Prostate gland (tissue), 2 donors: ENCODE measurements at regions not wholly inside any gene's neighbourhood (a gene's known extent, or its start where the extent isn't known, plus 50 kb on each side); places are given as distances from the start of the nearest gene placed in this dataset.

ENCODE experiments used
- POLR2A ChIP-seq: fragments of 450-650 bp; IDR thresholded peaks from one replicate; pipeline ENCODE4 v1.6.1; 2016; ENCODE audit warnings: antibody characterized with exemption, mild to moderate bottlenecking
- POLR2AphosphoS5 ChIP-seq: sonication (generic); formaldehyde crosslinking; IDR thresholded peaks from one replicate; pipeline ENCODE4 v1.6.1; 2017; ENCODE audit warnings: antibody characterized with exemption
- TF ChIP-seq, protein P1 (sequence below), 4 experiments: fragments of 200-600 bp in 2 of 4; fragments of 450-650 bp in 2 of 4; sonication (generic) in 2 of 4; IDR thresholded peaks; 1 replicate in 3 of 4; 2 replicates in 1 of 4; pipeline ENCODE4 v1.5.1; 2016 to 2019; ENCODE audit warnings: antibody characterized with exemption in 4 of 4, mild to moderate bottlenecking in 2 of 4, moderate library complexity in 2 of 4

DNA sequence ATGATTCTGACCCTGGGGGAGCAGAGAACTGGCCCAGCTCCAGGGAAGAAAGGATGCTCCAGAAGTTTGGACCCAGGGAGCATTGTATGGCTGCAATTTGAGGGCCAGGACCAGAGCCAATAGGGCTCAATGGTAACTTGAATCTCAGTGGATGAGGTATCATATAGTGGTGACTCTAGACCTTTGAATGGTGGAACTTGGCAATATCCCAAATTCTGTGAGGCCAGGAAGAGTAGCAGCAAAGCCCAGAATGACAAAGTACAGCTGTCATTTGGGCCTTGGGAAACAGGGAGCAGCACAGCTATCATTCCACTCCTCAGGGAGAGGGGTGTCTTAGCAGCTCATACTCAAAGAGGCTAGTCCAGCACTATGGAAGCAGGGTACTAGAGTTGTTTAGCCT lies 332.9 kb upstream of the RBMS1 start:
- TF ChIP-seq POLR2A (no peak), POLR2AphosphoS5 (no peak)
- TF ChIP-seq, protein P1, sequence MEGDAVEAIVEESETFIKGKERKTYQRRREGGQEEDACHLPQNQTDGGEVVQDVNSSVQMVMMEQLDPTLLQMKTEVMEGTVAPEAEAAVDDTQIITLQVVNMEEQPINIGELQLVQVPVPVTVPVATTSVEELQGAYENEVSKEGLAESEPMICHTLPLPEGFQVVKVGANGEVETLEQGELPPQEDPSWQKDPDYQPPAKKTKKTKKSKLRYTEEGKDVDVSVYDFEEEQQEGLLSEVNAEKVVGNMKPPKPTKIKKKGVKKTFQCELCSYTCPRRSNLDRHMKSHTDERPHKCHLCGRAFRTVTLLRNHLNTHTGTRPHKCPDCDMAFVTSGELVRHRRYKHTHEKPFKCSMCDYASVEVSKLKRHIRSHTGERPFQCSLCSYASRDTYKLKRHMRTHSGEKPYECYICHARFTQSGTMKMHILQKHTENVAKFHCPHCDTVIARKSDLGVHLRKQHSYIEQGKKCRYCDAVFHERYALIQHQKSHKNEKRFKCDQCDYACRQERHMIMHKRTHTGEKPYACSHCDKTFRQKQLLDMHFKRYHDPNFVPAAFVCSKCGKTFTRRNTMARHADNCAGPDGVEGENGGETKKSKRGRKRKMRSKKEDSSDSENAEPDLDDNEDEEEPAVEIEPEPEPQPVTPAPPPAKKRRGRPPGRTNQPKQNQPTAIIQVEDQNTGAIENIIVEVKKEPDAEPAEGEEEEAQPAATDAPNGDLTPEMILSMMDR (IDR thresholded peaks at IDR 0.05), result no peak
